Trophoblast cell (in vitro differentiated cells and primary cell): ENCODE measurements at regions not wholly inside any gene's neighbourhood (a gene's known extent, or its start where the extent isn't known, plus 50 kb on each side); places are given as distances from the start of the nearest gene placed in this dataset.

Experiments used
- DNase-seq, 2 donors: peaks; one replicate each; pipeline ENCODE4 v3.0.0-alpha.2; 2016
- H2AFZ ChIP-seq: 2 replicates; pipeline ENCODE4 v1.6.1; 2013; ENCODE audit warnings: low read length, moderate library complexity, mild to moderate bottlenecking; ENCODE audit not compliant: insufficient read depth, poor library complexity
- H2AK5ac ChIP-seq: 2 replicates; pipeline ENCODE4 v1.6.1; 2013; ENCODE audit warnings: mild to moderate bottlenecking, low read length
- H2BK120ac ChIP-seq: 2 replicates; pipeline ENCODE4 v1.6.1; 2013; ENCODE audit warnings: low read length, mild to moderate bottlenecking, moderate library complexity; ENCODE audit not compliant: insufficient read depth, poor library complexity
- H2BK12ac ChIP-seq: 2 replicates; pipeline ENCODE4 v1.6.1; 2013; ENCODE audit warnings: mild to moderate bottlenecking, low read length, moderate library complexity
- H2BK5ac ChIP-seq: 2 replicates; pipeline ENCODE4 v1.6.1; 2013; ENCODE audit warnings: low read length, low read depth, moderate library complexity, mild to moderate bottlenecking; ENCODE audit not compliant: poor library complexity
- H3K14ac ChIP-seq: 2 replicates; pipeline ENCODE4 v1.6.1; 2013; ENCODE audit warnings: mild to moderate bottlenecking, low read length
- H3K18ac ChIP-seq: 2 replicates; pipeline ENCODE4 v1.6.1; 2013; ENCODE audit warnings: mild to moderate bottlenecking, low read length
- H3K23ac ChIP-seq: 2 replicates; pipeline ENCODE4 v1.6.1; 2013; ENCODE audit warnings: low read length
- H3K27ac ChIP-seq: 2 replicates; pipeline ENCODE4 v1.5.1; 2013; ENCODE audit warnings: low read depth, mild to moderate bottlenecking, inconsistent platforms, low read length, moderate library complexity
- H3K27me3 ChIP-seq: 2 replicates; pipeline ENCODE4 v1.6.1; 2013; ENCODE audit warnings: inconsistent platforms, mild to moderate bottlenecking, low read length, moderate library complexity; ENCODE audit not compliant: insufficient read depth
- H3K36me3 ChIP-seq, 2 experiments: 1 replicate in 1 of 2; 2 replicates in 1 of 2; pipeline ENCODE4 v1.6.1; 2013; ENCODE audit warnings: low read length in 2 of 2, mild to moderate bottlenecking in 2 of 2, moderate library complexity in 1 of 2; ENCODE audit not compliant: insufficient read depth in 2 of 2, control insufficient read depth in 1 of 2
- H3K4ac ChIP-seq: 2 replicates; pipeline ENCODE4 v1.6.1; 2013; ENCODE audit warnings: low read depth, mild to moderate bottlenecking, low read length, moderate library complexity
- H3K4me1 ChIP-seq, 2 experiments: 1 replicate in 1 of 2; 2 replicates in 1 of 2; pipeline ENCODE4 v1.6.1; 2013; ENCODE audit warnings: low read length in 2 of 2, mild to moderate bottlenecking in 2 of 2, moderate library complexity in 1 of 2; ENCODE audit not compliant: insufficient read depth in 2 of 2, control insufficient read depth in 1 of 2
- H3K4me2 ChIP-seq: 2 replicates; pipeline ENCODE4 v1.6.1; 2013; ENCODE audit warnings: inconsistent platforms, mild to moderate bottlenecking, low read length, moderate library complexity
- H3K4me3 ChIP-seq: 2 replicates; pipeline ENCODE4 v1.5.1; 2013; ENCODE audit warnings: mild to moderate bottlenecking, low read depth, low read length, inconsistent platforms
- H3K79me1 ChIP-seq: one replicate; pipeline ENCODE4 v1.6.1; 2013; ENCODE audit warnings: low read length
- H3K79me2 ChIP-seq: 2 replicates; pipeline ENCODE4 v1.6.1; 2013; ENCODE audit warnings: low read length, mild to moderate bottlenecking; ENCODE audit not compliant: control insufficient read depth, insufficient read depth, poor library complexity
- H3K9ac ChIP-seq: 2 replicates; pipeline ENCODE4 v1.6.1; 2013; ENCODE audit warnings: mild to moderate bottlenecking, low read length
- H3K9me3 ChIP-seq: 2 replicates; pipeline ENCODE4 v1.6.1; 2013; ENCODE audit warnings: low read depth, mild to moderate bottlenecking, control low read depth, inconsistent platforms, low read length; ENCODE audit not compliant: insufficient read depth
- H4K12ac ChIP-seq: 2 replicates; pipeline ENCODE4 v1.6.1; 2013; ENCODE audit warnings: low read depth, mild to moderate bottlenecking, low read length, moderate library complexity
- H4K8ac ChIP-seq: 2 replicates; pipeline ENCODE4 v1.6.1; 2013; ENCODE audit warnings: low read depth, mild to moderate bottlenecking, low read length, moderate library complexity
- H4K91ac ChIP-seq: one replicate; pipeline ENCODE4 v1.6.1; 2013; ENCODE audit warnings: low read depth, mild to moderate bottlenecking, low read length, moderate library complexity
- WGBS: extraction: QIAGEN DNeasy Blood & Tissue Kit; methylation state at CpG from one replicate; pipeline ENCODE4 v1.1.7; 2013; ENCODE audit warnings: missing lambda C conversion rate; ENCODE audit not compliant: insufficient read length, insufficient coverage; ENCODE audit errors: extremely low coverage; 5-methylcytosine and 5-hydroxymethylcytosine counted together

DNA sequence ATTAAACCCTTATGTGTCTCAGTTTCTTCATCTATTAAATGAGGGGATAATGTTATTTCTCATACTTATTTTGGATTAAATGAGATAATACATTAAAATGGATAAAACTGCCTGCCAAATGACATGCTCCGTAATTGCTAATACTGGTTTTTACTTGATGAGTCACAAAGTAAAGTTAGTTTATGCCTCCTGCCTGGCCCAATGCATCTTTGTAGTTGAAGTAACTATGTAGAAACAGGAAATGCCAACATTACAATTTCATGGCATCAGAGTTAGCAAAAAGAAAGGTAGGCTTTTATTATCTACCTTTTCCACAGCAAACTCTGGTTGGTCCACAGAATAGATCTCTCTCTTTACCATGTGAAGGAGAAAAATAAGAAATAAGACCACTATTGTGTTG is 214.5 kb downstream of the TBX15 start:
- Histone ChIP-seq H2BK12ac (no peak overlapping the region), H2AFZ (no peak overlapping the region), H3K27me3 (no peaks in the 10 kb centered on the region), H2AK5ac (no peak overlapping the region), H3K27ac (no peak overlapping the region), H3K23ac (no peak overlapping the region), H3K4me1 (no peaks in the 10 kb centered on the region), H3K4me3 (no peak overlapping the region), H2BK5ac (no peak overlapping the region), H4K91ac (no peak overlapping the region), H3K36me3 (no peaks in the 10 kb centered on the region), H3K79me1 (no peaks in the 10 kb centered on the region), H3K14ac (no peak overlapping the region), H2BK120ac (no peak overlapping the region), H3K4me2 (no peak overlapping the region), H3K9ac (no peak overlapping the region), H4K12ac (no peak overlapping the region), H3K18ac (no peak overlapping the region), H3K79me2 (no peaks in the 10 kb centered on the region), H4K8ac (no peak overlapping the region), H3K4ac (no peak overlapping the region), H3K9me3 (no peaks in the 10 kb centered on the region)
- no peak for DNase-seq
- no CpG with 5 or more reads among the region's 1 CpG for WGBS

DNA sequence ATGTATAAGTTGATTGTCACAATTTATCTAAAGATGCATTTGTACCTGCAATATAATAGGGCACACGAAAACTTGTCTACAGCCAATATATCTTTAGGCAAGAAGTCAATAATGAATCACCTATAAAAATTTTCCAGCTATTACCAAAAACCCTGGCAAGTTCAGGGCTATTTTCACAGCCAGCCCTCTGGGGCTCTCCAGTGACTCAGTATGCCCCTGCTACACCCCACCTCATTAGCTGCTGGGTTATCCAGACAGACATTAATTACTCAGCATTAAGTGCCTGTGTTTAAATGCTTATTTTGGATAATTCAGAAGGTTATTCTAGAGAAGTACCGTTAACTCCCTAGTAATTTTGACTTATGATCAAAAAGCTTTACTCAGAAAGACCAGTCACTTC is 220.2 kb downstream of the TBX15 start:
- no peaks in the 10 kb centered on the region for H3K79me1 ChIP-seq
- WGBS = no CpG with 5 or more reads among the region's 2 CpGs
- H4K8ac ChIP-seq = no peak overlapping the region
- no peak overlapping the region for H2AFZ ChIP-seq
- no peak overlapping the region for H4K12ac ChIP-seq
- no peak overlapping the region for H2BK12ac ChIP-seq
- H3K9ac ChIP-seq = no peak overlapping the region
- no peak overlapping the region for H3K4me2 ChIP-seq
- no peaks in the 10 kb centered on the region for H3K79me2 ChIP-seq
- no peak overlapping the region for H3K14ac ChIP-seq
- no peak overlapping the region for H2BK5ac ChIP-seq
- H3K4me3 ChIP-seq = no peak overlapping the region
- H3K27ac ChIP-seq = no peak overlapping the region
- H3K9me3 ChIP-seq = no peaks in the 10 kb centered on the region
- H3K27me3 ChIP-seq = no peaks in the 10 kb centered on the region
- no peak overlapping the region for H3K23ac ChIP-seq
- no peaks in the 10 kb centered on the region for H3K4me1 ChIP-seq
- no peak overlapping the region for H3K4ac ChIP-seq
- DNase-seq = no peak
- no peak overlapping the region for H2AK5ac ChIP-seq
- no peak overlapping the region for H2BK120ac ChIP-seq
- no peaks in the 10 kb centered on the region for H3K36me3 ChIP-seq
- H4K91ac ChIP-seq = no peak overlapping the region
- no peak overlapping the region for H3K18ac ChIP-seq

DNA sequence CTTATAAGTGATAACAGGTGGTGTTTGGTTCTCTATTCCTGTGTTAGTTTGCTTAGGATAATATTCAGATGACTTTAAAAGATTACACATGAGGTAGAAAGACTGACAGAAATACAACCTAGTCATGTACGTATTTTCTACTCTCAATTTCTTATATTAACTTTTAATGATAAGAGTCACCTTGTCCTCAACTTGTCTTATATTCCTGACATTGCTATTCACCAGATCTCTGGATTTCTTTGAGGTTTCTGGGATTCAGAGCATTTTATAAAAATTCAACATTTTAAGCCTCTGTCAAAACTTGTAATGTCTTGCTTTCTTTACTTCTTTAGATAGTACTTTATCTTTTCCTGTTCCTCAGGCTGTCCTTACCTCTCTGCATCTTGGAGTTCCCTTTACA is 234.2 kb downstream of the TBX15 start:
- Histone ChIP-seq H3K14ac (no peak overlapping the region), H3K4me2 (no peak overlapping the region), H2BK120ac (no peak overlapping the region), H3K4me1 (no peaks in the 10 kb centered on the region), H2AFZ (no peak overlapping the region), H3K4ac (no peak overlapping the region), H3K27ac (no peak overlapping the region), H3K9me3 (no peaks in the 10 kb centered on the region), H3K79me1 (no peaks in the 10 kb centered on the region), H4K12ac (no peak overlapping the region), H2BK5ac (no peak overlapping the region), H3K36me3 (no peaks in the 10 kb centered on the region), H2AK5ac (no peak overlapping the region), H3K23ac (no peak overlapping the region), H3K27me3 (no peaks in the 10 kb centered on the region), H3K18ac (no peak overlapping the region), H3K9ac (no peak overlapping the region), H4K91ac (no peak overlapping the region), H3K4me3 (no peak overlapping the region), H4K8ac (no peak overlapping the region), H2BK12ac (no peak overlapping the region), H3K79me2 (no peaks in the 10 kb centered on the region)
- WGBS = no CpG with 5 or more reads among the region's 1 CpG
- no peak for DNase-seq

DNA sequence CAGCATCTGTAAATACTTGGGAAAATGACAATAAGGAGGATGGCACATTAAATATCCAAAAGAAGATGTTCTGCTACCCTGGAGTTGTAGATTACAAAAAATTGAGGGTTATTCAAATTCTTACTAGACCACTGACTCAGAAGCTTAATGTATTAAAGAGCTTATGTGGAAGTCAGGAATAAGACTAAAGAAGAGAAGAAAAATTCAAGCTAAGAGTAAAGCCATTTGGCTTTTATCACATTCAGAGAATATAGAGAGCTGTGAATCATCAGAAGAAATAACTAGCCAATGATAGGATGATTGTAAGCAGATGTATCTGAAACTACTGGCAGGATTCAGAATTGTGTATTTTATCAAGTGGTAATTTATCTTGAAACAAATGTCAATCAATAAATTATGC is 237.0 kb downstream of the TBX15 start:
- Histone ChIP-seq H3K9me3 (no peaks in the 10 kb centered on the region), H3K23ac (no peak overlapping the region)

DNA sequence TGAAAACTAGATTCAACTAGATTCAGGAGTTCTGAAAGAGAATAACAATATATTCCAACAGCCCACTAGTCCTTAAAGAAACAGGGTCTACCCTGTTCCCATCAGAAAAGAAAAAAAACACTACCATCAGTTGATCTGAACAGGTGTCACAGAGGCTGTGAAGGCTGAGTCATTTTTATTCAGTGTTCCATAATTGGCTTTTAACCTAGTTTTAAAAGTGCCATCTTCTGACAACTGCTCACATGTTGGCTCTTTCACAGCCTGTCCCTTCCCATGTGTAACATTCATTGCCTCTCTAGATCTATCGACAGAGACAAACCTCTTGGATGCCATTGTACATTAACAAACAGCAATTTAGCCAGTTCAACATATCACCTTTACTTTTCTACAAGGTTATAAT is 243.7 kb downstream of the TBX15 start:
- H3K27ac ChIP-seq = no peak overlapping the region
- H3K79me1 ChIP-seq = no peaks in the 10 kb centered on the region
- H2AFZ ChIP-seq = no peak overlapping the region
- no peak overlapping the region for H4K12ac ChIP-seq
- no CpG with 5 or more reads among the region's 1 CpG for WGBS
- no peak overlapping the region for H2AK5ac ChIP-seq
- no peak overlapping the region for H3K4me2 ChIP-seq
- no peak overlapping the region for H3K4ac ChIP-seq
- no peak overlapping the region for H2BK120ac ChIP-seq
- no peaks in the 10 kb centered on the region for H3K79me2 ChIP-seq
- no peak overlapping the region for H4K8ac ChIP-seq
- H3K4me3 ChIP-seq = no peak overlapping the region
- H3K14ac ChIP-seq = no peak overlapping the region
- DNase-seq = no peak
- H3K18ac ChIP-seq = no peak overlapping the region
- no peak overlapping the region for H3K9ac ChIP-seq
- no peak overlapping the region for H2BK5ac ChIP-seq
- H4K91ac ChIP-seq = no peak overlapping the region
- no peaks in the 10 kb centered on the region for H3K27me3 ChIP-seq
- no peak overlapping the region for H3K23ac ChIP-seq
- H3K9me3 ChIP-seq = no peaks in the 10 kb centered on the region
- no peaks in the 10 kb centered on the region for H3K4me1 ChIP-seq
- H2BK12ac ChIP-seq = no peak overlapping the region
- H3K36me3 ChIP-seq = no peaks in the 10 kb centered on the region

More for the DNA sequence above, 237.0 kb downstream of the TBX15 start:
- Histone ChIP-seq H2AK5ac (no peak overlapping the region), H3K79me2 (no peaks in the 10 kb centered on the region), H3K27ac (no peak overlapping the region), H4K91ac (no peak overlapping the region), H3K4me3 (no peak overlapping the region), H2BK5ac (no peak overlapping the region), H3K27me3 (no peaks in the 10 kb centered on the region), H3K14ac (no peak overlapping the region), H2BK120ac (no peak overlapping the region), H3K4ac (no peak overlapping the region), H3K4me1 (no peaks in the 10 kb centered on the region), H2AFZ (no peak overlapping the region), H3K18ac (no peak overlapping the region), H3K79me1 (no peaks in the 10 kb centered on the region), H3K4me2 (no peak overlapping the region), H3K9ac (no peak overlapping the region), H4K12ac (no peak overlapping the region), H3K36me3 (no peaks in the 10 kb centered on the region), H4K8ac (no peak overlapping the region), H2BK12ac (no peak overlapping the region)
- no peak for DNase-seq
